ENCODE measurements at regions not wholly inside any gene's neighbourhood (a gene's known extent, or its start where the extent isn't known, plus 50 kb on each side); places are given as distances from the start of the nearest gene placed in this dataset.
"Not testable (repeated sequence)": the region's sequence is repeated elsewhere in the genome, so short reads cannot be mapped to it uniquely, and the experiment has no call there.

GRCh38 chr2:91877658-91878210 lies 2993.5 kb upstream of the TEKT4 start:
- TF ChIP-seq CTCF (conservative IDR thresholded peaks at IDR 0.05); ZFX (IDR thresholded peaks at IDR 0.05): not testable (repeated sequence)
